Right lobe of liver (tissue), 6 donors: ENCODE measurements at regions not wholly inside any gene's neighbourhood (a gene's known extent, or its start where the extent isn't known, plus 50 kb on each side); places are given as distances from the start of the nearest gene placed in this dataset.

Experiments
- ATAC-seq, 4 donors: fragments of 200-7000 bp; cut with Tn5 transposase; one replicate each; pipeline ENCODE4 v1.9.1; 2020; ENCODE audit warnings: mild to moderate bottlenecking in 4 of 4, moderate library complexity in 4 of 4
- DNase-seq, 3 donors: peaks; one replicate each; pipeline ENCODE4 v3.0.0-alpha.2; 2020
- H3K27ac ChIP-seq, 3 donors: fragments of 200-600 bp; one replicate each; pipeline ENCODE4 v1.8.0; 2022
- H3K27me3 ChIP-seq, 2 donors: fragments of 200-600 bp; one replicate each; pipeline ENCODE4 v1.8.0; 2022
- H3K36me3 ChIP-seq, 4 donors: fragments of 200-600 bp; sonication (generic) in 1 of 4; one replicate each; pipeline versions ENCODE4 v1.5.1 to v1.8.0; 2017 to 2022; ENCODE audit warnings: control low read depth in 1 of 4
- H3K4me1 ChIP-seq, 4 donors: fragments of 200-600 bp; sonication (generic) in 1 of 4; one replicate each; pipeline versions ENCODE4 v1.5.1 to v1.8.0; 2017 to 2022; ENCODE audit warnings: control low read depth in 1 of 4
- H3K4me3 ChIP-seq, 3 donors: fragments of 200-600 bp; one replicate each; pipeline ENCODE4 v1.8.0; 2022
- H3K9me3 ChIP-seq, 4 donors: fragments of 200-600 bp; sonication (generic) in 1 of 4; one replicate each; pipeline versions ENCODE4 v1.5.1 to v1.8.0; 2017 to 2022; ENCODE audit warnings: control low read depth in 1 of 4
- POLR2A ChIP-seq: fragments of 450-650 bp; IDR thresholded peaks from one replicate; pipeline ENCODE4 v1.6.1; 2017; ENCODE audit warnings: antibody characterized with exemption, mild to moderate bottlenecking
- WGBS: methylation state at CpG from one replicate; pipeline ENCODE4 v1.1.6; 2018; ENCODE audit warnings: low coverage, low lambda C conversion rate; ENCODE audit not compliant: insufficient coverage; ENCODE audit errors: missing lambda C conversion rate; 5-methylcytosine and 5-hydroxymethylcytosine counted together
- intact Hi-C, 2 donors: fragments of 100-400 bp; cut with DNase I; formaldehyde crosslinking; loops; one replicate each; pipeline versions ENCODE4 v1.11.2 to v1.14.1; 2022
- TF ChIP-seq, protein P1 (sequence below), 4 donors: fragments of 200-600 bp in 3 of 4; fragments of 450-650 bp in 1 of 4; IDR thresholded peaks; one replicate each; pipeline versions ENCODE4 v1.5.1 to v1.8.0; 2016 to 2022; ENCODE audit warnings: antibody characterized with exemption in 4 of 4, mild to moderate bottlenecking in 2 of 4
- donor health status: DM: no; HTN: yes; CAD: no.
- donor health status: DM: no; HTN: no; CAD: no.
- donor health status: DM: no; HTN: no; CAD: no.
- donor health status: DM: no; HTN: yes; CAD: no.
- donor health status: DM: no; HTN: yes; CAD: no.

DNA sequence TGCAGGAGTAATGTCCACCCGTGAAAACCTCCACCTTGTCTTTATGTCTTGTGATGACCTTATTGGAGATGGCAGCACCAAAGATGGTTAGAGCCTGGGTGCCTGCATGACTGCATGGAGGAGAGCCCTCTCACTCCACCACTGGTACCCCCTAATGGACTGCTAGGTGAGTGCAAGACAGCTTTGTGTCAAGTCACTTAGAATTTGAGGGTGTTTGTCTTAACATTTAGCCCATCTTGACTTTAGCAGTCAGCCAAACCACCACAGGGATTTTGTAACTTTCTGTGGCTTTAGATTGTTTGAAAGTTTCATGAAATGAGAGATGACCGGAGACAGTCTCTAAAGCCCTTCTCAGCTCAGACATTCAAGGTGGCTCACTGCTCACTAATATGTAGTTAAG, 232.9 kb upstream of the NCAM1 start:
- Histone ChIP-seq H3K9me3 (no peaks in the 10 kb centered on the region), H3K27ac (no peak overlapping the region), H3K4me1 (no peaks in the 10 kb centered on the region), H3K36me3 (no peaks in the 10 kb centered on the region), H3K27me3 (no peaks in the 10 kb centered on the region), H3K4me3 (no peak overlapping the region)
- WGBS = 33% methylated on average over 1 of the region's 2 CpGs
- TF ChIP-seq, protein P1, sequence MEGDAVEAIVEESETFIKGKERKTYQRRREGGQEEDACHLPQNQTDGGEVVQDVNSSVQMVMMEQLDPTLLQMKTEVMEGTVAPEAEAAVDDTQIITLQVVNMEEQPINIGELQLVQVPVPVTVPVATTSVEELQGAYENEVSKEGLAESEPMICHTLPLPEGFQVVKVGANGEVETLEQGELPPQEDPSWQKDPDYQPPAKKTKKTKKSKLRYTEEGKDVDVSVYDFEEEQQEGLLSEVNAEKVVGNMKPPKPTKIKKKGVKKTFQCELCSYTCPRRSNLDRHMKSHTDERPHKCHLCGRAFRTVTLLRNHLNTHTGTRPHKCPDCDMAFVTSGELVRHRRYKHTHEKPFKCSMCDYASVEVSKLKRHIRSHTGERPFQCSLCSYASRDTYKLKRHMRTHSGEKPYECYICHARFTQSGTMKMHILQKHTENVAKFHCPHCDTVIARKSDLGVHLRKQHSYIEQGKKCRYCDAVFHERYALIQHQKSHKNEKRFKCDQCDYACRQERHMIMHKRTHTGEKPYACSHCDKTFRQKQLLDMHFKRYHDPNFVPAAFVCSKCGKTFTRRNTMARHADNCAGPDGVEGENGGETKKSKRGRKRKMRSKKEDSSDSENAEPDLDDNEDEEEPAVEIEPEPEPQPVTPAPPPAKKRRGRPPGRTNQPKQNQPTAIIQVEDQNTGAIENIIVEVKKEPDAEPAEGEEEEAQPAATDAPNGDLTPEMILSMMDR (IDR thresholded peaks at IDR 0.05) = no peak
- TF ChIP-seq POLR2A = no peak
- DNase-seq (no peak), ATAC-seq (no peak)
- intact Hi-C loops = no loop called here

DNA sequence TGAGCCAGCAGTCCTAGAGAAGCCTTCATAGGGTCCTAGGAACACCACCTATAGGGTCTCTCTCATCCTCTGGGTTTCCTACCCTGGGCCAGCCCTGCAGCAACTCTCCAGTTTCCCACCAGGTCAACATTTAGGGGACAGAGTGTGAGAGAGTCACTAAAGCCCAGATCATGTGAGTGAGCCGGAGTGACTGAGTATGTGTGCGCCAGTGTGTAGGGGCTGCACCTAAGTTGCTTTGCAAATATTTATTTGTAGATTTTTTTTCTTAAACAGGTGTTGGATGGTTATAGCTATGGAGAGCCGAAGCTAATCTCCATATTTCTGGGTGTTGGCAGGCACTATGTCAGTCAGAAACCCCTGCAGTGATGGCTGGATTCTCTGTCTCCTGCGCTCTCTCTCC, 232.5 kb upstream of the NCAM1 start:
- ATAC-seq = no peak
- H3K4me3 ChIP-seq = no peak overlapping the region
- TF ChIP-seq, protein P1 (IDR thresholded peaks at IDR 0.05) = no peak
- TF ChIP-seq POLR2A = no peak
- WGBS = 50% methylated on average over 2 of the region's 4 CpGs
- H3K27me3 ChIP-seq = no peaks in the 10 kb centered on the region
- H3K9me3 ChIP-seq = no peaks in the 10 kb centered on the region
- no peak for DNase-seq
- intact Hi-C loops = no loop called here
- H3K27ac ChIP-seq = no peak overlapping the region
- H3K36me3 ChIP-seq = no peaks in the 10 kb centered on the region
- no peaks in the 10 kb centered on the region for H3K4me1 ChIP-seq

- TF ChIP-seq, protein P1 (IDR thresholded peaks at IDR 0.05) = no peak
- TF ChIP-seq POLR2A = no peak
- intact Hi-C loops = no loop called here
- Histone ChIP-seq H3K36me3 (no peaks in the 10 kb centered on the region), H3K27me3 (no peaks in the 10 kb centered on the region), H3K4me3 (no peak overlapping the region), H3K27ac (no peak overlapping the region), H3K4me1 (no peaks in the 10 kb centered on the region), H3K9me3 (no peaks in the 10 kb centered on the region)
- 30% methylated on average over 3 of the region's 5 CpGs for WGBS
- ATAC-seq (no peak), DNase-seq (no peak)
Observed at GRCh38 chr11:112730591-112730990, 230.6 kb upstream of the NCAM1 start.

- no peaks in the 10 kb centered on the region for H3K27me3 ChIP-seq
- DNase-seq (no peak), ATAC-seq (no peak)
- no peak overlapping the region for H3K27ac ChIP-seq
- H3K36me3 ChIP-seq = no peaks in the 10 kb centered on the region
- WGBS = 65% methylated on average over 2 of the region's 2 CpGs
- H3K4me1 ChIP-seq = no peaks in the 10 kb centered on the region
- intact Hi-C loops = no loop called here
- no peaks in the 10 kb centered on the region for H3K9me3 ChIP-seq
- H3K4me3 ChIP-seq = no peak overlapping the region
- TF ChIP-seq POLR2A = no peak
- TF ChIP-seq, protein P1 (IDR thresholded peaks at IDR 0.05) = no peak
Observed at GRCh38 chr11:112731538-112731937, 229.7 kb upstream of the NCAM1 start.

DNA sequence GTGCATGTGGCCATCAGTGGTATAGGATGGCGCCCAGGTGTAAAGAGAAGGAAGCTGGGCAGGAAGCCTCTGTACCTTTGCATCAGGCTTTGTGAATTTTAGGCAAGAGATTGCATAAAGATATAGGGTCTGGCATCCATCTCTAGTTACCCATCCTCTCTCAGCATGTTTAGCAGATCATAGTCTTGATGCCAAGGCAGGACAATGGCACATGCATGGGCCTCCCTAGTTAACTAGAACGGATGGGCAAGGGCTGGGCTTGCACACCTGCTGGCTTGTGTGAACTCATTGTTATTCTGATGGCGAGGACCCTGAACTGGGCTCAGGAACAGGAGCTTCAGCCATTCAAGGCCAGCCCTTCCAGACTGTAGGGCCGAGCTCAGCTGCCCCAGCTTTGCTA, 229.2 kb upstream of the NCAM1 start:
- Histone ChIP-seq H3K4me1 (no peaks in the 10 kb centered on the region), H3K9me3 (no peaks in the 10 kb centered on the region), H3K36me3 (no peaks in the 10 kb centered on the region), H3K27ac (no peak overlapping the region), H3K27me3 (no peaks in the 10 kb centered on the region), H3K4me3 (no peak overlapping the region)
- intact Hi-C loops = no loop called here
- ATAC-seq = no peak
- no peak for DNase-seq
- 45% methylated on average over 4 of the region's 4 CpGs for WGBS
- no peak for TF ChIP-seq POLR2A
- TF ChIP-seq, protein P1 (IDR thresholded peaks at IDR 0.05) = no peak
